ENCODE measurements at regions not wholly inside any gene's neighbourhood (a gene's known extent, or its start where the extent isn't known, plus 50 kb on each side); places are given as distances from the start of the nearest gene placed in this dataset.

GRCh38 chr4:13248621-13249298, 235.4 kb downstream of the RAB28 start:
- DNase-seq: no peak

- DNase-seq: no peak
Observed at GRCh38 chr4:13246107-13246506, 238.0 kb downstream of the RAB28 start.

- DNase-seq: peak; percentile 6
Observed at GRCh38 chr4:13244444-13244843, 239.7 kb downstream of the RAB28 start.

- no peak for DNase-seq
Observed at GRCh38 chr4:13243152-13243551, 241.0 kb downstream of the RAB28 start.

- DNase-seq: no peak
Observed at GRCh38 chr4:13240066-13240465, 244.1 kb downstream of the RAB28 start.

GRCh38 chr4:13238936-13239335, 245.2 kb downstream of the RAB28 start:
- no peak for DNase-seq

GRCh38 chr4:13236485-13236884, 247.7 kb downstream of the RAB28 start:
- DNase-seq: no peak

GRCh38 chr4:13233755-13234154, 250.4 kb downstream of the RAB28 start:
- no peak for DNase-seq

GRCh38 chr4:13219971-13220370, 264.2 kb downstream of the RAB28 start:
- no peak for DNase-seq

GRCh38 chr4:13218326-13218958, 265.7 kb downstream of the RAB28 start:
- DNase-seq: peak; percentile 30

- DNase-seq: no peak
Observed at GRCh38 chr4:13215560-13215959, 268.6 kb downstream of the RAB28 start.

- peak; percentile 18 for DNase-seq
Observed at GRCh38 chr4:13212936-13213335, 271.2 kb downstream of the RAB28 start.

GRCh38 chr4:13209600-13209999, 274.5 kb downstream of the RAB28 start:
- peak; percentile 46 for DNase-seq

GRCh38 chr4:13208558-13209193, 275.5 kb downstream of the RAB28 start:
- no peak for DNase-seq

- DNase-seq: no peak
Observed at GRCh38 chr4:13207226-13207625, 276.9 kb downstream of the RAB28 start.

- no peak for DNase-seq
Observed at GRCh38 chr4:13203101-13203500, 281.0 kb downstream of the RAB28 start.

- DNase-seq: no peak
Observed at GRCh38 chr4:13202701-13203100, 281.4 kb downstream of the RAB28 start.

- no peak for DNase-seq
Observed at GRCh38 chr4:13201241-13201640, 282.9 kb downstream of the RAB28 start.

- DNase-seq: no peak
Observed at GRCh38 chr4:13196721-13197120, 287.4 kb downstream of the RAB28 start.

- DNase-seq: no peak
Observed at GRCh38 chr4:13193662-13194061, 290.5 kb downstream of the RAB28 start.

- no peak for DNase-seq
Observed at GRCh38 chr4:13190093-13190721, 293.9 kb downstream of the RAB28 start.

GRCh38 chr4:13184199-13184598, 299.9 kb downstream of the RAB28 start:
- no peak for DNase-seq

GRCh38 chr4:13182133-13182532, 302.0 kb downstream of the RAB28 start:
- no peak for DNase-seq
